Right lobe of liver (tissue), 6 donors: ENCODE measurements at regions not wholly inside any gene's neighbourhood (a gene's known extent, or its start where the extent isn't known, plus 50 kb on each side); places are given as distances from the start of the nearest gene placed in this dataset.

Experiments
- ATAC-seq, 4 donors: fragments of 200-7000 bp; cut with Tn5 transposase; one replicate each; pipeline ENCODE4 v1.9.1; 2020; ENCODE audit warnings: mild to moderate bottlenecking in 4 of 4, moderate library complexity in 4 of 4
- DNase-seq, 3 donors: peaks; one replicate each; pipeline ENCODE4 v3.0.0-alpha.2; 2020
- H3K27ac ChIP-seq, 3 donors: fragments of 200-600 bp; one replicate each; pipeline ENCODE4 v1.8.0; 2022
- H3K27me3 ChIP-seq, 2 donors: fragments of 200-600 bp; one replicate each; pipeline ENCODE4 v1.8.0; 2022
- H3K36me3 ChIP-seq, 4 donors: fragments of 200-600 bp; sonication (generic) in 1 of 4; one replicate each; pipeline versions ENCODE4 v1.5.1 to v1.8.0; 2017 to 2022; ENCODE audit warnings: control low read depth in 1 of 4
- H3K4me1 ChIP-seq, 4 donors: fragments of 200-600 bp; sonication (generic) in 1 of 4; one replicate each; pipeline versions ENCODE4 v1.5.1 to v1.8.0; 2017 to 2022; ENCODE audit warnings: control low read depth in 1 of 4
- H3K4me3 ChIP-seq, 3 donors: fragments of 200-600 bp; one replicate each; pipeline ENCODE4 v1.8.0; 2022
- H3K9me3 ChIP-seq, 4 donors: fragments of 200-600 bp; sonication (generic) in 1 of 4; one replicate each; pipeline versions ENCODE4 v1.5.1 to v1.8.0; 2017 to 2022; ENCODE audit warnings: control low read depth in 1 of 4
- CTCF ChIP-seq, 4 donors: fragments of 200-600 bp in 3 of 4; fragments of 450-650 bp in 1 of 4; IDR thresholded peaks; one replicate each; pipeline versions ENCODE4 v1.5.1 to v1.8.0; 2016 to 2022; ENCODE audit warnings: antibody characterized with exemption in 4 of 4, mild to moderate bottlenecking in 2 of 4
- POLR2A ChIP-seq: fragments of 450-650 bp; IDR thresholded peaks from one replicate; pipeline ENCODE4 v1.6.1; 2017; ENCODE audit warnings: antibody characterized with exemption, mild to moderate bottlenecking
- WGBS: methylation state at CpG from one replicate; pipeline ENCODE4 v1.1.6; 2018; ENCODE audit warnings: low coverage, low lambda C conversion rate; ENCODE audit not compliant: insufficient coverage; ENCODE audit errors: missing lambda C conversion rate; 5-methylcytosine and 5-hydroxymethylcytosine counted together
- intact Hi-C, 2 donors: fragments of 100-400 bp; cut with DNase I; formaldehyde crosslinking; loops; one replicate each; pipeline versions ENCODE4 v1.11.2 to v1.14.1; 2022
- donor health status: DM: no; HTN: yes; CAD: no.
- donor health status: DM: no; HTN: no; CAD: no.
- donor health status: DM: no; HTN: no; CAD: no.
- donor health status: DM: no; HTN: yes; CAD: no.
- donor health status: DM: no; HTN: yes; CAD: no.

- intact Hi-C loops: no loop called here
- no peak for DNase-seq
These were observed 512.9 kb downstream of the NTRK2 start for GRCh38 chr9:85182383-85182782.

GRCh38 chr9:85178474-85178873 is 508.9 kb downstream of the NTRK2 start:
- Histone ChIP-seq H3K4me1 (no peaks in the 10 kb centered on the region), H3K27ac (no peak overlapping the region), H3K36me3 (no peaks in the 10 kb centered on the region), H3K4me3 (no peak overlapping the region), H3K27me3 (no peaks in the 10 kb centered on the region), H3K9me3 (no peaks in the 10 kb centered on the region)
- 18% methylated on average over 4 of the region's 4 CpGs for WGBS
- TF ChIP-seq POLR2A (no peak), CTCF (IDR thresholded peaks at IDR 0.05) (no peak)
- no peak for ATAC-seq
- no peak for DNase-seq
- intact Hi-C loops: no loop called here

More at GRCh38 chr9:85182383-85182782, 512.9 kb downstream of the NTRK2 start:
- 35% methylated on average over 4 of the region's 4 CpGs for WGBS
- Histone ChIP-seq H3K4me3 (no peak overlapping the region), H3K27ac (no peak overlapping the region), H3K27me3 (no peaks in the 10 kb centered on the region), H3K9me3 (no peaks in the 10 kb centered on the region), H3K4me1 (no peaks in the 10 kb centered on the region), H3K36me3 (no peaks in the 10 kb centered on the region)
- TF ChIP-seq POLR2A (no peak), CTCF (IDR thresholded peaks at IDR 0.05) (no peak)
- ATAC-seq: no peak

GRCh38 chr9:85173967-85174366 is 504.4 kb downstream of the NTRK2 start:
- intact Hi-C loops: no loop called here
- no peak overlapping the region for H3K4me3 ChIP-seq
- H3K27ac ChIP-seq: no peak overlapping the region
- no peaks in the 10 kb centered on the region for H3K4me1 ChIP-seq
- no peaks in the 10 kb centered on the region for H3K27me3 ChIP-seq
- no peaks in the 10 kb centered on the region for H3K36me3 ChIP-seq
- H3K9me3 ChIP-seq: no peaks in the 10 kb centered on the region
- 33% methylated on average over 1 of the region's 1 CpG for WGBS
- TF ChIP-seq CTCF (IDR thresholded peaks at IDR 0.05) (no peak), POLR2A (no peak)
- ATAC-seq (no peak), DNase-seq (no peak)

GRCh38 chr9:85172001-85172978 is 502.8 kb downstream of the NTRK2 start:
- Histone ChIP-seq H3K4me3 (no peak overlapping the region), H3K27ac (no peak overlapping the region), H3K9me3 (no peaks in the 10 kb centered on the region), H3K4me1 (no peaks in the 10 kb centered on the region), H3K36me3 (no peaks in the 10 kb centered on the region), H3K27me3 (no peaks in the 10 kb centered on the region)
- ATAC-seq (no peak), DNase-seq (no peak)
- 53% methylated on average over 6 of the region's 7 CpGs for WGBS
- intact Hi-C loops: no loop called here
- TF ChIP-seq CTCF (IDR thresholded peaks at IDR 0.05) (no peak), POLR2A (no peak)
